Mesenchymal stem cell (in vitro differentiated cells and primary cell): ENCODE measurements at regions not wholly inside any gene's neighbourhood (a gene's known extent, or its start where the extent isn't known, plus 50 kb on each side); places are given as distances from the start of the nearest gene placed in this dataset.

Source experiments
- DNase-seq: peaks from one replicate; pipeline ENCODE4 v3.0.0-alpha.2; 2013
- H2AFZ ChIP-seq: one replicate; pipeline ENCODE4 v1.6.1; 2013; ENCODE audit warnings: low read depth, mild to moderate bottlenecking, control low read depth, inconsistent platforms, low read length, moderate library complexity
- H2AK5ac ChIP-seq: 2 replicates; pipeline ENCODE4 v1.6.1; 2013; ENCODE audit warnings: low read length, moderate library complexity, mild to moderate bottlenecking, inconsistent platforms; ENCODE audit not compliant: severe bottlenecking
- H2BK120ac ChIP-seq: one replicate; pipeline ENCODE4 v1.6.1; 2013; ENCODE audit warnings: low read depth, mild to moderate bottlenecking, inconsistent platforms, low read length, moderate library complexity
- H2BK12ac ChIP-seq, 2 experiments: one replicate each; pipeline ENCODE4 v1.6.1; 2013; ENCODE audit warnings: inconsistent platforms in 2 of 2, low read length in 2 of 2, mild to moderate bottlenecking in 2 of 2, moderate library complexity in 2 of 2, control low read depth in 1 of 2
- H2BK15ac ChIP-seq: one replicate; pipeline ENCODE4 v1.6.1; 2013; ENCODE audit warnings: mild to moderate bottlenecking, low read depth, inconsistent platforms; ENCODE audit not compliant: poor library complexity, severe bottlenecking
- H2BK5ac ChIP-seq: 2 replicates; pipeline ENCODE4 v1.6.1; 2013; ENCODE audit warnings: low read depth, mild to moderate bottlenecking, low read length, control low read depth, inconsistent platforms; ENCODE audit not compliant: poor library complexity, severe bottlenecking
- H3K14ac ChIP-seq, 2 experiments: one replicate each; pipeline ENCODE4 v1.6.1; 2013; ENCODE audit warnings: inconsistent platforms in 2 of 2, low read length in 2 of 2, control low read depth in 1 of 2, mild to moderate bottlenecking in 1 of 2, moderate library complexity in 1 of 2
- H3K18ac ChIP-seq, 2 experiments: one replicate each; pipeline ENCODE4 v1.6.1; 2013; ENCODE audit warnings: inconsistent platforms in 2 of 2, low read length in 2 of 2, control low read depth in 1 of 2, low read depth in 1 of 2, mild to moderate bottlenecking in 1 of 2
- H3K23ac ChIP-seq, 2 experiments: one replicate each; pipeline ENCODE4 v1.6.1; 2013; ENCODE audit warnings: inconsistent platforms in 2 of 2, low read length in 2 of 2, mild to moderate bottlenecking in 2 of 2, moderate library complexity in 2 of 2, control low read depth in 1 of 2
- H3K27ac ChIP-seq: 2 replicates; pipeline ENCODE4 v1.5.1; 2013; ENCODE audit warnings: mild to moderate bottlenecking, moderate library complexity, low read length, control low read depth, inconsistent platforms; ENCODE audit not compliant: poor library complexity, severe bottlenecking
- H3K27me3 ChIP-seq, 2 experiments: 2 replicates each; pipeline versions ENCODE4 v1.6.1 to v1.7.0; 2013; ENCODE audit warnings: low read length in 2 of 2, mild to moderate bottlenecking in 2 of 2, moderate library complexity in 2 of 2, control low read depth in 1 of 2, inconsistent platforms in 1 of 2; ENCODE audit not compliant: control insufficient read depth in 1 of 2, insufficient read depth in 1 of 2
- H3K36me3 ChIP-seq, 2 experiments: 2 replicates each; pipeline versions ENCODE4 v1.6.1 to v1.7.0; 2013; ENCODE audit warnings: low read length in 2 of 2, control low read depth in 1 of 2, inconsistent platforms in 1 of 2, low read depth in 1 of 2, mild to moderate bottlenecking in 1 of 2; ENCODE audit not compliant: insufficient read depth in 2 of 2, control insufficient read depth in 1 of 2
- H3K4ac ChIP-seq, 2 experiments: one replicate each; pipeline ENCODE4 v1.6.1; 2013; ENCODE audit warnings: inconsistent platforms in 2 of 2, low read length in 2 of 2, mild to moderate bottlenecking in 2 of 2, moderate library complexity in 2 of 2, control low read depth in 1 of 2, low read depth in 1 of 2
- H3K4me1 ChIP-seq: 2 replicates; pipeline ENCODE4 v1.6.1; 2013; ENCODE audit warnings: low read depth, low read length, control low read depth; ENCODE audit not compliant: control insufficient read depth, insufficient read depth
- H3K4me2 ChIP-seq: 2 replicates; pipeline ENCODE4 v1.6.1; 2013; ENCODE audit warnings: low read length, mild to moderate bottlenecking, inconsistent platforms; ENCODE audit not compliant: poor library complexity, severe bottlenecking
- H3K4me3 ChIP-seq, 2 experiments: 2 replicates each; pipeline versions ENCODE4 v1.5.1 to v1.7.0; 2013; ENCODE audit warnings: low read length in 2 of 2, mild to moderate bottlenecking in 2 of 2, control low read depth in 1 of 2, low read depth in 1 of 2; ENCODE audit not compliant: insufficient read depth in 1 of 2
- H3K79me1 ChIP-seq: replicated peaks from 2 replicates; pipeline ENCODE4 v1.6.1; 2013; ENCODE audit warnings: mild to moderate bottlenecking, control low read depth, low read length, inconsistent platforms; ENCODE audit not compliant: poor library complexity, severe bottlenecking
- H3K9ac ChIP-seq: 2 replicates; pipeline ENCODE4 v1.7.0; 2013; ENCODE audit warnings: mild to moderate bottlenecking, low read length, moderate library complexity
- H3K9me3 ChIP-seq: 2 replicates; pipeline ENCODE4 v1.7.0; 2013; ENCODE audit warnings: mild to moderate bottlenecking, low read length; ENCODE audit not compliant: control insufficient read depth
- H4K8ac ChIP-seq: one replicate; pipeline ENCODE4 v1.6.1; 2013; ENCODE audit warnings: inconsistent platforms, mild to moderate bottlenecking, low read length, moderate library complexity
- H4K91ac ChIP-seq: one replicate; pipeline ENCODE4 v1.6.1; 2013; ENCODE audit warnings: mild to moderate bottlenecking, low read length, inconsistent platforms
- WGBS: methylation state at CpG from one replicate; pipeline ENCODE4 v1.1.7; 2013; ENCODE audit warnings: mixed read lengths; 5-methylcytosine and 5-hydroxymethylcytosine counted together

GRCh38 chr13:103195762-103196161 lies 129.5 kb upstream of the SLC10A2 start:
- Histone ChIP-seq H2BK15ac (no peak overlapping the region), H3K4me3 (no peak overlapping the region), H2BK12ac (no peak overlapping the region), H3K23ac (no peak overlapping the region), H2BK120ac (no peak overlapping the region), H4K91ac (no peak overlapping the region), H3K27me3 (no peaks in the 10 kb centered on the region), H2BK5ac (no peak overlapping the region), H3K4me2 (no peak overlapping the region), H3K4ac (no peak overlapping the region), H2AK5ac (no peak overlapping the region), H3K9ac (no peak overlapping the region), H3K79me1 (no peaks in the 10 kb centered on the region), H4K8ac (no peak overlapping the region), H2AFZ (no peak overlapping the region), H3K18ac (no peak overlapping the region), H3K27ac (no peak overlapping the region), H3K9me3 (peaks cover 10% of the 10 kb centered on the region), H3K14ac (no peak overlapping the region), H3K4me1 (no peaks in the 10 kb centered on the region), H3K36me3 (no peaks in the 10 kb centered on the region)
- WGBS: no CpG with 5 or more reads among the region's 1 CpG
- DNase-seq: no peak

DNA sequence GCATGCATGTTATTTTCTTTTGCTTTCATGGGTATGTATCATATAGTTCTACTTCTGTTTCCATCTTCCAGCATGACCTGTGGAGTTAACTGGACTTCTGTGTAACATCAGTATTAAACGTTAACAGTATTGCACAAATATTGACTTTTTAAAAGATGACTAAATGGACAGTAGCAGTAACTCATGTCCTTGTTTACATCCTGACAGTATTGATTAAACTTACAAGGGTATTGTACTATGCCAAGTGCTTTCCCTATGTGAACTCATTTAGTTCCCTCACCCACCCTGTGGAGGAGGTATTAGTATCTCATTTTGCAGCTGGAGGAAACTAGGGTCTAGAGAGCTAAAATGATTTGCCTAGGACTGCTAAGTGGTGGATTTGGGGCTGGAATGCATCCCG lies 128.7 kb upstream of the SLC10A2 start:
- Histone ChIP-seq H4K8ac (no peak overlapping the region), H3K27me3 (no peaks in the 10 kb centered on the region), H3K36me3 (no peaks in the 10 kb centered on the region), H2BK12ac (no peak overlapping the region), H3K9ac (no peak overlapping the region), H3K79me1 (no peaks in the 10 kb centered on the region), H3K4me1 (no peaks in the 10 kb centered on the region), H3K18ac (no peak overlapping the region), H2BK5ac (no peak overlapping the region), H2BK120ac (no peak overlapping the region), H2AFZ (no peak overlapping the region), H3K4me3 (no peak overlapping the region), H2BK15ac (no peak overlapping the region), H2AK5ac (no peak overlapping the region), H3K9me3 (peaks cover 10% of the 10 kb centered on the region), H3K4me2 (no peak overlapping the region), H3K23ac (no peak overlapping the region), H3K4ac (no peak overlapping the region), H3K27ac (no peak overlapping the region), H4K91ac (no peak overlapping the region), H3K14ac (no peak overlapping the region)
- WGBS: 100% methylated on average over 1 of the region's 2 CpGs
- no peak for DNase-seq

DNA sequence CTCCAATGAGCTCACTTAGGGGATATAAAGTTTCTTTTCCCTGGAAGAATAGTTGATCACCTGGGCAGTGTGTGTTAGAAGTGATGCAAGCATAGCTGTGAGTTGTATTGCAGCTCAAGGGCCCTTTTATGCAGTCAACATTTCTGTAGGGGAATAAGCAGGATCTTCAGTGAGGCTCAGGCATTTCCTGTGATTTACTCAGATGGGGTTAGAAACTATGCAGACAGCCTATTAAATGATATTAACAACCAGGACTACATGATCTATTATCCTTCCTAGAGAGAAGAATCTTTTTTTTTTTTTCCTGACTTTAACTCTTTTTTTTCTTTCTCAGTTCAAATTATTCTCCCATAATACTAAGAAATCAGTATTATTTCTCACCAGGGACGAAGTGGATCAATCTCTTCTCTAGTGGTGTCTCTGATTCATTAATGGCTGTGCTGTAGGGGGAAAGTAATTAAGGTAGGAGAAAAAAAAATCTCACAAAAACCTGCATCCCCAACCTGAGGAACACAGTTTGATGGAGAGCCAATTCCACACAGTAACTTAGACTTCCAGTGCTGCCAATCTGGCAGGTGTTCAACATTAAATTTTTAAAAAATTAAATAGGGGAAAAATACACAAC lies 126.4 kb upstream of the SLC10A2 start:
- H2BK15ac ChIP-seq: no peak overlapping the region
- H2BK120ac ChIP-seq: no peak overlapping the region
- H3K4ac ChIP-seq: no peak overlapping the region
- no peak overlapping the region for H4K8ac ChIP-seq
- H4K91ac ChIP-seq: no peak overlapping the region
- H3K9ac ChIP-seq: no peak overlapping the region
- H3K4me2 ChIP-seq: no peak overlapping the region
- H3K9me3 ChIP-seq: no peaks in the 10 kb centered on the region
- no peak overlapping the region for H2BK12ac ChIP-seq
- H3K36me3 ChIP-seq: no peaks in the 10 kb centered on the region
- no peak overlapping the region for H3K4me3 ChIP-seq
- no peak overlapping the region for H3K23ac ChIP-seq
- no peak overlapping the region for H3K27ac ChIP-seq
- no peak overlapping the region for H2AFZ ChIP-seq
- no peak for DNase-seq
- no peak overlapping the region for H3K18ac ChIP-seq
- no peak overlapping the region for H3K14ac ChIP-seq
- no peaks in the 10 kb centered on the region for H3K27me3 ChIP-seq
- no peak overlapping the region for H2AK5ac ChIP-seq
- no CpG with 5 or more reads among the region's 1 CpG for WGBS
- H2BK5ac ChIP-seq: no peak overlapping the region
- H3K4me1 ChIP-seq: peaks cover 1% of the 10 kb centered on the region
- no peaks in the 10 kb centered on the region for H3K79me1 ChIP-seq

- H3K4me1 ChIP-seq: peaks cover 1% of the 10 kb centered on the region
- no peak overlapping the region for H3K23ac ChIP-seq
- H3K36me3 ChIP-seq: no peaks in the 10 kb centered on the region
- H2BK120ac ChIP-seq: no peak overlapping the region
- H2AK5ac ChIP-seq: no peak overlapping the region
- H3K27ac ChIP-seq: no peak overlapping the region
- no peaks in the 10 kb centered on the region for H3K27me3 ChIP-seq
- no peak overlapping the region for H3K4ac ChIP-seq
- H2BK15ac ChIP-seq: no peak overlapping the region
- H4K91ac ChIP-seq: no peak overlapping the region
- no peak overlapping the region for H3K9ac ChIP-seq
- H2BK5ac ChIP-seq: no peak overlapping the region
- no peak overlapping the region for H2BK12ac ChIP-seq
- H4K8ac ChIP-seq: no peak overlapping the region
- no peak overlapping the region for H2AFZ ChIP-seq
- no peak overlapping the region for H3K4me2 ChIP-seq
- no peak for DNase-seq
- no peak overlapping the region for H3K4me3 ChIP-seq
- no peak overlapping the region for H3K18ac ChIP-seq
- no peak overlapping the region for H3K14ac ChIP-seq
- H3K79me1 ChIP-seq: no peaks in the 10 kb centered on the region
- WGBS: no CpG with 5 or more reads among the region's 1 CpG
- no peaks in the 10 kb centered on the region for H3K9me3 ChIP-seq
These were observed 124.6 kb upstream of the SLC10A2 start for GRCh38 chr13:103190841-103191240.
